ENCODE measurements at regions not wholly inside any gene's neighbourhood (a gene's known extent, or its start where the extent isn't known, plus 50 kb on each side); places are given as distances from the start of the nearest gene placed in this dataset.

DNA sequence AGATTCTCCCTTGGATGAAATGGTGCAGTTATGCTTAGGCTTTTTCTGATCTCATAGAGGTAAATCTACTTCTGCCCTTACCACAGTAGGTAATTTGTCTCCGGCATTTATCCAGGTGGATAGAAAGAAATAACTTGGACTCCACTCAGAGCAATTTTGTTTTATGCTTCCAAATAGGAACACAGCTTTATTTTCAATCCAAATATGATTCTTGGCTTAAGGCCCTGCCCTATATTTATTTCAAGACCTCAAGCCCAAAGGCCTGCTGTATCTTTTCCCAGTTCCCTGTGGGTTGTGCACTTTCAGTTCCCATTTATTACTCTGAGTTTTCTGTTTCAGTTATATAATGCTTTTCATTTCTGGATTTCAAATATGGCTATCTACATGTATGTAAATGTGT, 274.2 kb upstream of the SMC2 start:
- H3K9me3 ChIP-seq, result no peaks in the 10 kb centered on the region
- no peak for DNase-seq
- H3K4me1 ChIP-seq (ENCODE audit: insufficient read depth), result no peaks in the 10 kb centered on the region
- no peaks in the 10 kb centered on the region for H3K36me3 ChIP-seq
- H3K27ac ChIP-seq, result no peak overlapping the region
- no peak overlapping the region for H3K4me3 ChIP-seq
- H3K27me3 ChIP-seq, result no peaks in the 10 kb centered on the region
- TF ChIP-seq POLR2A (IDR thresholded peaks at IDR 0.05) (no peak), EP300 (IDR thresholded peaks at IDR 0.05) (no peak)
- TF ChIP-seq, protein P1, sequence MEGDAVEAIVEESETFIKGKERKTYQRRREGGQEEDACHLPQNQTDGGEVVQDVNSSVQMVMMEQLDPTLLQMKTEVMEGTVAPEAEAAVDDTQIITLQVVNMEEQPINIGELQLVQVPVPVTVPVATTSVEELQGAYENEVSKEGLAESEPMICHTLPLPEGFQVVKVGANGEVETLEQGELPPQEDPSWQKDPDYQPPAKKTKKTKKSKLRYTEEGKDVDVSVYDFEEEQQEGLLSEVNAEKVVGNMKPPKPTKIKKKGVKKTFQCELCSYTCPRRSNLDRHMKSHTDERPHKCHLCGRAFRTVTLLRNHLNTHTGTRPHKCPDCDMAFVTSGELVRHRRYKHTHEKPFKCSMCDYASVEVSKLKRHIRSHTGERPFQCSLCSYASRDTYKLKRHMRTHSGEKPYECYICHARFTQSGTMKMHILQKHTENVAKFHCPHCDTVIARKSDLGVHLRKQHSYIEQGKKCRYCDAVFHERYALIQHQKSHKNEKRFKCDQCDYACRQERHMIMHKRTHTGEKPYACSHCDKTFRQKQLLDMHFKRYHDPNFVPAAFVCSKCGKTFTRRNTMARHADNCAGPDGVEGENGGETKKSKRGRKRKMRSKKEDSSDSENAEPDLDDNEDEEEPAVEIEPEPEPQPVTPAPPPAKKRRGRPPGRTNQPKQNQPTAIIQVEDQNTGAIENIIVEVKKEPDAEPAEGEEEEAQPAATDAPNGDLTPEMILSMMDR (IDR thresholded peaks at IDR 0.05), result no peak
- WGBS, 3 donors, result 39 to 62% (median 54%) methylated on average over 1 of the region's 1 CpG
- intact Hi-C loops (cut with DNase I), result no loop called here

DNA sequence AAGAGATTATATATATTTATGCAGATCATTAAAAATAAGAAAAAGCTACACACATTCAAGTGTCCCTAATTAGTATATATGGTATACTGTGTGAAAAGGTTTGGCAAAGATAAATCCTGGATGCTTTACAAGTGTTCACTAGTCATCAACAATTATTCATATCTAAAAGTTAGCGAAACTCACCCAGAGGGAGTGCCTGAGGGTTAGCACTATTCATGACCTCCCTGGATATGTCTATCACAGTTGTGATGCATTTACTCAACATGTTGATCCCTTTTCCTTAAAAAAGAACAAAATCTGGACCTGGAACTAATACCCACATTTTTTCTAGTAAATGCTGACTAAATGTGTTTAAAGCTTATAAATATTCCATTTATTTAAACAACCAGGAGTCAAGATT, 273.0 kb upstream of the SMC2 start:
- Histone ChIP-seq H3K27ac (no peak overlapping the region), H3K36me3 (no peaks in the 10 kb centered on the region), H3K27me3 (no peaks in the 10 kb centered on the region), H3K4me3 (no peak overlapping the region), H3K9me3 (no peaks in the 10 kb centered on the region), H3K4me1 (ENCODE audit: insufficient read depth) (no peaks in the 10 kb centered on the region)
- no peak for DNase-seq
- intact Hi-C loops (cut with DNase I), result no loop called here
- TF ChIP-seq, protein P1 (IDR thresholded peaks at IDR 0.05), result no peak
- no peak for TF ChIP-seq POLR2A (IDR thresholded peaks at IDR 0.05)
- no peak for TF ChIP-seq EP300 (IDR thresholded peaks at IDR 0.05)
- WGBS, 3 donors, result 28 to 47% (median 34%) methylated on average over 1 of the region's 1 CpG

DNA sequence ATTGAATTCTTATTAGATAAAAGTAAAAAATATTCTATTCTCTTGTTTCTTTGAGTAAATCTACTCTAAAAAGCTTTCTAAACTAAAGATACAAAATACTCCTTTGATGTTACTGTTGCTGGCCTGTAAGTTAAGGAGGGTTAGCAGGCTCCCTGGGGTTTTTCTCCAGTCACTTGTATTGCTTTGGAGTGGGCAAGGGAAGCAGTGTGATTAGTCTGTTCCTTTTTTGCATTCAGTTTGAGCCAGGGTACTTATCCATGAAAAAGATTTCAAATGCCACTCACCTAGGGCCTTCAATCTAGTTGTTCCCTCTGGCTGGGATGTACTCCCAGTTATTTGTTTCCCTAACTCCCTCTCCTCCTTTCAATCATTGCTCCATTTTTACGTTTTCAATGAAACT, 256.2 kb upstream of the SMC2 start:
- TF ChIP-seq POLR2A (IDR thresholded peaks at IDR 0.05) (no peak), EP300 (IDR thresholded peaks at IDR 0.05) (no peak)
- TF ChIP-seq, protein P1 (IDR thresholded peaks at IDR 0.05), result no peak
- no peak for DNase-seq
- Histone ChIP-seq H3K27ac (no peak overlapping the region), H3K4me1 (ENCODE audit: insufficient read depth) (no peaks in the 10 kb centered on the region), H3K27me3 (no peaks in the 10 kb centered on the region), H3K36me3 (no peaks in the 10 kb centered on the region), H3K4me3 (no peak overlapping the region), H3K9me3 (no peaks in the 10 kb centered on the region)
- 59 to 62% (median 60%) methylated on average over 1 of the region's 1 CpG for WGBS, 3 donors
- intact Hi-C loops (cut with DNase I), result no loop called here

DNA sequence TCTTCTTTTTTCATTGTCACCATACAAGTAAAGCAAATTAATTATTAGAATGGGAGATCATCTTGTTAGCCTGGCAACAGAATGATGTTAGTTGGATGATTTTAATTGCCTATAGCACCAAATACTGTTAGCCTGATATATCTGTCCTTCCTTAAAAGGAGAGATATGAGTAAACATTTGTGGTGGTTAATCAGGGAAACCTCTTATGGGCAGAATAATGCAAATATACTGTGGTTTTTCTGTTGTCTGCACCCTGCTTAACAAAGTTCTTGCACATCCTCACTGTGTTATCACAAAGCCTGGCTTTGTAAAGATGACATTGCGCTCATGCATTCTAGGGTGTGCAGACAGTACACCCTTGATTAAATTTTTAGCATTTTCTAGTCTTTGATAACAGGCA, 254.9 kb upstream of the SMC2 start:
- TF ChIP-seq, protein P1 (IDR thresholded peaks at IDR 0.05), result no peak
- TF ChIP-seq POLR2A (IDR thresholded peaks at IDR 0.05) (no peak), EP300 (IDR thresholded peaks at IDR 0.05) (no peak)
- DNase-seq, result no peak
- Histone ChIP-seq H3K27me3 (no peaks in the 10 kb centered on the region), H3K9me3 (no peaks in the 10 kb centered on the region), H3K27ac (no peak overlapping the region), H3K4me1 (ENCODE audit: insufficient read depth) (no peaks in the 10 kb centered on the region), H3K4me3 (no peak overlapping the region), H3K36me3 (no peaks in the 10 kb centered on the region)
- intact Hi-C loops (cut with DNase I), result no loop called here
- WGBS, 3 donors, result 85 to 89% (median 89%) methylated on average over 1 of the region's 1 CpG

DNA sequence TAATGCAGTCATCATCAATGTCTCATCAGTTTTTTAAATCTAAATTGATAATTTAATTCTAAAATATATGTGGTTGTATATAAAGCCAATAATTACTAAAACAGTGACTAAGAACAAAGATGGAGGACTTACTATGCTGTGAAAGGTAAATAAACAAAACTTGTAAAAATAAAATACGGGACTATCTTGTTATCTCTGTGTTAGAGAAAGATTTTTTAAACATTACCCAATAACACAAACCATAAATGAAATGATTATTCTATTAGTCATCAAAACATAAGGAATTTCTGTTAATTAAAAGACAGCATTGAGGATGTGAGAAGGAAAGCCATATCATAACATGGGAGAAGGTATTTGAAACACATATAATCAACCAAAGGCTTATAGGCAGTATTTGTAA, 226.2 kb upstream of the SMC2 start:
- 27 to 59% (median 34%) methylated on average over 1 of the region's 1 CpG for WGBS, 3 donors
- Histone ChIP-seq H3K4me1 (ENCODE audit: insufficient read depth) (no peaks in the 10 kb centered on the region), H3K27me3 (no peaks in the 10 kb centered on the region), H3K4me3 (no peak overlapping the region), H3K27ac (no peak overlapping the region), H3K9me3 (no peaks in the 10 kb centered on the region), H3K36me3 (no peaks in the 10 kb centered on the region)
- intact Hi-C loops (cut with DNase I), result no loop called here
- no peak for DNase-seq
- TF ChIP-seq, protein P1 (IDR thresholded peaks at IDR 0.05), result no peak
- TF ChIP-seq EP300 (IDR thresholded peaks at IDR 0.05) (no peak), POLR2A (IDR thresholded peaks at IDR 0.05) (no peak)
